ENCODE measurements at regions not wholly inside any gene's neighbourhood (a gene's known extent, or its start where the extent isn't known, plus 50 kb on each side); places are given as distances from the start of the nearest gene placed in this dataset.

DNA sequence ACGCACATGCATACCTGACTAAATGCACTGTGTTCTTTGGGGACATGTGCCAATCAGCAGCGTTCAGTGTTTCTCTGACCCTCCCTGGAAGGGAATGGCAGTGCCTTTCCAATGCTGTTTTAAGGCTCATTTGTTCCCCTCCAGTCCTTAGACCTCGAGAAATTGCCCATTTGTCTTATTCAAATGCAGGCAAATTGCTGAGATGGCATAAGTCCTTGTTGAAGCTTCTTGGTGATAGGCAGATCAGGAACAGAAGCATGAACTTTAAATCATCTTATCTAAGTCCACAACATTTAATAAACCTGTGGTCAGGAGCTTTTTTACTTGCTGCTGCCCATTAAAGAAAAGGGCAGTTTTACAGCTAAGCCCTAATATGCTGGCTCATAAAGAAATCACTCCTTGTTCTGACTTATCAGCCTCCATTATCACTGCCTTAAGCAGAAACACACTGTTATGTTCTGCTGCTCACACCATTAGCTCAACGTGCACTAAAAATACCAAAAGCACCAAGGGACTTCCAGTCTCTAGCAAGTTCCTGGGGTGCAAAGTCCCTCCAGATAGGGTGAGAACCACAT is 112.9 kb upstream of the LRFN2 start:
- TF ChIP-seq EZH2 (IDR thresholded peaks at IDR 0.05; ENCODE audit: low read length): no peak
- TF ChIP-seq, protein P1, sequence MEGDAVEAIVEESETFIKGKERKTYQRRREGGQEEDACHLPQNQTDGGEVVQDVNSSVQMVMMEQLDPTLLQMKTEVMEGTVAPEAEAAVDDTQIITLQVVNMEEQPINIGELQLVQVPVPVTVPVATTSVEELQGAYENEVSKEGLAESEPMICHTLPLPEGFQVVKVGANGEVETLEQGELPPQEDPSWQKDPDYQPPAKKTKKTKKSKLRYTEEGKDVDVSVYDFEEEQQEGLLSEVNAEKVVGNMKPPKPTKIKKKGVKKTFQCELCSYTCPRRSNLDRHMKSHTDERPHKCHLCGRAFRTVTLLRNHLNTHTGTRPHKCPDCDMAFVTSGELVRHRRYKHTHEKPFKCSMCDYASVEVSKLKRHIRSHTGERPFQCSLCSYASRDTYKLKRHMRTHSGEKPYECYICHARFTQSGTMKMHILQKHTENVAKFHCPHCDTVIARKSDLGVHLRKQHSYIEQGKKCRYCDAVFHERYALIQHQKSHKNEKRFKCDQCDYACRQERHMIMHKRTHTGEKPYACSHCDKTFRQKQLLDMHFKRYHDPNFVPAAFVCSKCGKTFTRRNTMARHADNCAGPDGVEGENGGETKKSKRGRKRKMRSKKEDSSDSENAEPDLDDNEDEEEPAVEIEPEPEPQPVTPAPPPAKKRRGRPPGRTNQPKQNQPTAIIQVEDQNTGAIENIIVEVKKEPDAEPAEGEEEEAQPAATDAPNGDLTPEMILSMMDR (optimal IDR thresholded peaks at IDR 0.05 in 1 of 3, IDR thresholded peaks at IDR 0.05 in 1 of 3, conservative IDR thresholded peaks at IDR 0.05 in 1 of 3; ENCODE audit: extremely low read depth in 1 of 3, insufficient read depth in 2 of 3, low read length in 3 of 3): no peak
